ENCODE measurements at regions not wholly inside any gene's neighbourhood (a gene's known extent, or its start where the extent isn't known, plus 50 kb on each side); places are given as distances from the start of the nearest gene placed in this dataset.

DNA sequence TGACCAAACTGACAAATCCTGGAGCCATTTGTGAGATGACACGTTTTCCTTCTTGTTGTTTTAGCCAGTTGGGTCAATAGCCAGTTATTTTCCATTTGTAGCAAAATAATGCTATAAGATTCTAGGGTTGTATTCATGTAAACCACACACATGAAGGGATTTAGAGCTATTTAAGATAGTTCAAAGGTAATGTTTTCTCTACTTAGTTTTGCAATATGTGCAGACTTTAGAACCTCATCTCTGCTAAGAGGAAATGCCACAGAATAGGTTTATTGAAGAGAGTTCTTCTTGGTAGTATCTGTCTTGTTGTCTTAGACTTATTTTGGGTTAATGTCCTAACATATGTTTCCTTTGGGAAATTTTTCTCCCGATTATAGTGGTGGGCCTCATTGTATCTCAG lies 213.5 kb upstream of the RIMS1 start:
- Histone ChIP-seq H3K27me3 (replicated peaks in 1 of 4; ENCODE audit: control extremely low read depth in 1 of 4, control insufficient read depth in 3 of 4, insufficient read depth in 4 of 4, low read length in 3 of 4) (no peaks in the 10 kb centered on the region), H3K4me1 (ENCODE audit: control insufficient read depth in 2 of 2, insufficient read depth in 2 of 2, low read length in 2 of 2) (no peaks in the 10 kb centered on the region), H3K4me2 (replicated peaks; ENCODE audit: low read depth, low read length, poor library complexity, severe bottlenecking) (no peak overlapping the region), H3K9ac (ENCODE audit: low read length) (no peak overlapping the region), H3K79me2 (ENCODE audit: control insufficient read depth, insufficient read depth, low read length) (no peaks in the 10 kb centered on the region), H3K9me3 (ENCODE audit: control extremely low read depth in 1 of 3, control insufficient read depth in 2 of 3, insufficient read depth in 1 of 3, low read length in 2 of 3) (no peaks in the 10 kb centered on the region), H4K20me1 (ENCODE audit: control insufficient read depth, insufficient read depth, low read length, poor library complexity, severe bottlenecking) (no peaks in the 10 kb centered on the region), H3K36me3 (replicated peaks in 1 of 2; ENCODE audit: control extremely low read depth in 1 of 2, control insufficient read depth in 1 of 2, extremely low read depth in 1 of 2, insufficient read depth in 2 of 2, low read length in 1 of 2) (no peaks in the 10 kb centered on the region), H2AFZ (ENCODE audit: insufficient read depth, low read depth, low read length, poor library complexity, severe bottlenecking) (no peak overlapping the region), H3K4me3 (ENCODE audit: control extremely low read depth in 1 of 5, extremely low read depth in 1 of 5, insufficient read depth in 1 of 5, low read depth in 2 of 5, low read length in 4 of 5) (no peak overlapping the region), H3K27ac (ENCODE audit: low read length in 2 of 2) (no peak overlapping the region)
- ChIA-PET CTCF (no interaction called here), POLR2A (no interaction called here)
- no peaks in the 10 kb centered on the region for H3K9me3 Mint-ChIP-seq (ENCODE audit: insufficient read depth)
- H3K27ac Mint-ChIP-seq = no peak overlapping the region
- no CpG with 5 or more reads among the region's 2 CpGs for WGBS (ENCODE audit: insufficient coverage)
- H3K4me1 Mint-ChIP-seq = no peaks in the 10 kb centered on the region
- ATAC-seq (ENCODE audit: low read depth) (no peak), DNase-seq (no peak)
- no peak overlapping the region for H3K4me3 Mint-ChIP-seq
- TF ChIP-seq, protein P1, sequence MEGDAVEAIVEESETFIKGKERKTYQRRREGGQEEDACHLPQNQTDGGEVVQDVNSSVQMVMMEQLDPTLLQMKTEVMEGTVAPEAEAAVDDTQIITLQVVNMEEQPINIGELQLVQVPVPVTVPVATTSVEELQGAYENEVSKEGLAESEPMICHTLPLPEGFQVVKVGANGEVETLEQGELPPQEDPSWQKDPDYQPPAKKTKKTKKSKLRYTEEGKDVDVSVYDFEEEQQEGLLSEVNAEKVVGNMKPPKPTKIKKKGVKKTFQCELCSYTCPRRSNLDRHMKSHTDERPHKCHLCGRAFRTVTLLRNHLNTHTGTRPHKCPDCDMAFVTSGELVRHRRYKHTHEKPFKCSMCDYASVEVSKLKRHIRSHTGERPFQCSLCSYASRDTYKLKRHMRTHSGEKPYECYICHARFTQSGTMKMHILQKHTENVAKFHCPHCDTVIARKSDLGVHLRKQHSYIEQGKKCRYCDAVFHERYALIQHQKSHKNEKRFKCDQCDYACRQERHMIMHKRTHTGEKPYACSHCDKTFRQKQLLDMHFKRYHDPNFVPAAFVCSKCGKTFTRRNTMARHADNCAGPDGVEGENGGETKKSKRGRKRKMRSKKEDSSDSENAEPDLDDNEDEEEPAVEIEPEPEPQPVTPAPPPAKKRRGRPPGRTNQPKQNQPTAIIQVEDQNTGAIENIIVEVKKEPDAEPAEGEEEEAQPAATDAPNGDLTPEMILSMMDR (IDR thresholded peaks at IDR 0.05) = no peak
- no peak for TF ChIP-seq EZH2 (IDR thresholded peaks at IDR 0.05; ENCODE audit: borderline replicate concordance, insufficient read depth, low read depth, low read length, poor library complexity, severe bottlenecking)
- no peaks in the 10 kb centered on the region for H3K27me3 Mint-ChIP-seq
- intact Hi-C loops (cut with micrococcal nuclease) = no loop called here

DNA sequence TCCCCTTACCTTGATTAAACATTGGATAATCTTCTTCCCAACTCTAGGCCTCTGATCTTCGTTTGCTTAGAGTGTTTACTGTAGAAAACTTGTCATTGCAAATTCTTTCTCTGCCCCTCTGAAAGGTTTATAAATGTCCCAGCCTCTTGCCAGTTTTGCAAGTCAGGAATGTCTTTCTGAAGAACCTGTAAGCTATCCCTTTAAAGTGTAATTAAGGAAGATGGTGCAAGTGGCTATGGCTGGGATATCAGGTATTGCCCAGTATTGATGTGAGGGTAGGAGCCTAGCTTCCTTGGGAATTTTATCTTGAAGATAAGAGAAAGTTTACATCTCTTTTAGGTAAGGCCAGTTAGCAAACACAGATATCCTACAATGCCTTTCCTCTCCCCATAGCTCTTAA lies 211.0 kb upstream of the RIMS1 start:
- Histone ChIP-seq H3K9me3 (ENCODE audit: control extremely low read depth in 1 of 3, control insufficient read depth in 2 of 3, insufficient read depth in 1 of 3, low read length in 2 of 3) (no peaks in the 10 kb centered on the region), H3K4me2 (replicated peaks; ENCODE audit: low read depth, low read length, poor library complexity, severe bottlenecking) (no peak overlapping the region), H4K20me1 (ENCODE audit: control insufficient read depth, insufficient read depth, low read length, poor library complexity, severe bottlenecking) (no peaks in the 10 kb centered on the region), H3K4me3 (ENCODE audit: control extremely low read depth in 1 of 5, extremely low read depth in 1 of 5, insufficient read depth in 1 of 5, low read depth in 2 of 5, low read length in 4 of 5) (no peak overlapping the region), H3K79me2 (ENCODE audit: control insufficient read depth, insufficient read depth, low read length) (no peaks in the 10 kb centered on the region), H3K27me3 (replicated peaks in 1 of 4; ENCODE audit: control extremely low read depth in 1 of 4, control insufficient read depth in 3 of 4, insufficient read depth in 4 of 4, low read length in 3 of 4) (no peaks in the 10 kb centered on the region), H3K9ac (ENCODE audit: low read length) (no peak overlapping the region), H3K36me3 (replicated peaks in 1 of 2; ENCODE audit: control extremely low read depth in 1 of 2, control insufficient read depth in 1 of 2, extremely low read depth in 1 of 2, insufficient read depth in 2 of 2, low read length in 1 of 2) (no peaks in the 10 kb centered on the region), H3K27ac (ENCODE audit: low read length in 2 of 2) (no peak overlapping the region), H2AFZ (ENCODE audit: insufficient read depth, low read depth, low read length, poor library complexity, severe bottlenecking) (no peak overlapping the region), H3K4me1 (ENCODE audit: control insufficient read depth in 2 of 2, insufficient read depth in 2 of 2, low read length in 2 of 2) (no peaks in the 10 kb centered on the region)
- Mint-ChIP-seq H3K27ac (no peak overlapping the region), H3K27me3 (no peaks in the 10 kb centered on the region), H3K4me1 (no peaks in the 10 kb centered on the region), H3K4me3 (no peak overlapping the region), H3K9me3 (ENCODE audit: insufficient read depth) (no peaks in the 10 kb centered on the region)
- intact Hi-C loops (cut with micrococcal nuclease) = no loop called here
- TF ChIP-seq EZH2 (IDR thresholded peaks at IDR 0.05; ENCODE audit: borderline replicate concordance, insufficient read depth, low read depth, low read length, poor library complexity, severe bottlenecking) = no peak
- TF ChIP-seq, protein P1 (IDR thresholded peaks at IDR 0.05) = no peak
- ATAC-seq (ENCODE audit: low read depth) (no peak), DNase-seq (no peak)
- POLR2A ChIA-PET = no interaction called here
- CTCF ChIA-PET = no interaction called here
- no CpG with 5 or more reads among the region's 1 CpG for whole genome bisulfite sequencing (ENCODE audit: insufficient coverage)
